HL-60 (cell line): ENCODE measurements at regions not wholly inside any gene's neighbourhood (a gene's known extent, or its start where the extent isn't known, plus 50 kb on each side); places are given as distances from the start of the nearest gene placed in this dataset.

Source experiments
- DNase-seq, 2 experiments: peaks; one replicate each; pipeline ENCODE4 v3.0.0-alpha.2; 2010 to 2020; ENCODE audit warnings: low read depth in 1 of 2, low spot score in 1 of 2
- H3K27ac ChIP-seq: fragments of 250-450 bp; sonication (Bioruptor Pico); replicated peaks from 2 replicates; pipeline ENCODE4 v1.5.1; 2020; ENCODE audit warnings: mild to moderate bottlenecking, moderate library complexity
- H3K27me3 ChIP-seq: fragments of 250-450 bp; sonication (Bioruptor Pico); 2 replicates; pipeline ENCODE4 v1.5.1; 2021; ENCODE audit warnings: mild to moderate bottlenecking, moderate library complexity; ENCODE audit not compliant: insufficient read depth, poor library complexity, severe bottlenecking
- H3K4me3 ChIP-seq: replicated peaks from 2 replicates; pipeline ENCODE4 v1.5.1; 2011; ENCODE audit warnings: mild to moderate bottlenecking, control low read depth, low read length; ENCODE audit not compliant: insufficient read depth
- CTCF ChIP-seq: IDR thresholded peaks from one replicate; pipeline ENCODE4 v1.5.1; 2011; ENCODE audit warnings: low read length, control low read depth, inconsistent platforms; ENCODE audit not compliant: insufficient read depth
- GABPA ChIP-seq: IDR thresholded peaks from 2 replicates; pipeline ENCODE4 v1.6.1; 2012; ENCODE audit warnings: low read depth
- POLR2AphosphoS5 ChIP-seq: IDR thresholded peaks from 2 replicates; pipeline ENCODE4 v1.6.1; 2012; ENCODE audit warnings: low read depth
- SPI1 ChIP-seq: IDR thresholded peaks from 2 replicates; pipeline ENCODE4 v1.6.1; 2012; ENCODE audit warnings: low read depth, mild to moderate bottlenecking, borderline replicate concordance
- TF ChIP-seq, protein P1 (sequence below): IDR thresholded peaks from 2 replicates; pipeline ENCODE4 v1.6.1; 2012; ENCODE audit warnings: low read depth; ENCODE audit not compliant: insufficient replicate concordance

DNA sequence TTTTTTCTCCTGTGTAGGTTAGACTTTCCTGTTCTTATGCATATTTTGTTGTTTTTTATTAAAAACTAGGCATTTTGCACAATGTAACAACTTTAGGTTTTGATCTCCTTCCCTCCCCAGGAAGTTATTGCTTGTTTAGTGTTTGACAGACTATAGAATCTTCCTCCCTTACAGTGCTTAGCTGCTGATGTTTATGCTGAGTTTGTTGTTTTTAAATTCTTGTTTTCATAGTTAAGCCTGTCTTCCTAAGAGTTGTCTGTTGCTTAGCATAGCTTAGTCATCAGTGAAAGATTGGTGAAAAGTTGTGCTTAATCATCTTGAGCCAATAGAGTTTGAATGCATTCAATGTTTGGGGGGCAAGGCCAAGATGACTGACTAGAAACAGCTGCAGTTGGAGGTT is 157.5 kb downstream of the NKX6-1 start:
- Histone ChIP-seq H3K27me3 (no peaks in the 10 kb centered on the region), H3K27ac (no peak overlapping the region), H3K4me3 (no peak overlapping the region)
- TF ChIP-seq CTCF (no peak), POLR2AphosphoS5 (no peak), GABPA (no peak), SPI1 (no peak)
- TF ChIP-seq, protein P1, sequence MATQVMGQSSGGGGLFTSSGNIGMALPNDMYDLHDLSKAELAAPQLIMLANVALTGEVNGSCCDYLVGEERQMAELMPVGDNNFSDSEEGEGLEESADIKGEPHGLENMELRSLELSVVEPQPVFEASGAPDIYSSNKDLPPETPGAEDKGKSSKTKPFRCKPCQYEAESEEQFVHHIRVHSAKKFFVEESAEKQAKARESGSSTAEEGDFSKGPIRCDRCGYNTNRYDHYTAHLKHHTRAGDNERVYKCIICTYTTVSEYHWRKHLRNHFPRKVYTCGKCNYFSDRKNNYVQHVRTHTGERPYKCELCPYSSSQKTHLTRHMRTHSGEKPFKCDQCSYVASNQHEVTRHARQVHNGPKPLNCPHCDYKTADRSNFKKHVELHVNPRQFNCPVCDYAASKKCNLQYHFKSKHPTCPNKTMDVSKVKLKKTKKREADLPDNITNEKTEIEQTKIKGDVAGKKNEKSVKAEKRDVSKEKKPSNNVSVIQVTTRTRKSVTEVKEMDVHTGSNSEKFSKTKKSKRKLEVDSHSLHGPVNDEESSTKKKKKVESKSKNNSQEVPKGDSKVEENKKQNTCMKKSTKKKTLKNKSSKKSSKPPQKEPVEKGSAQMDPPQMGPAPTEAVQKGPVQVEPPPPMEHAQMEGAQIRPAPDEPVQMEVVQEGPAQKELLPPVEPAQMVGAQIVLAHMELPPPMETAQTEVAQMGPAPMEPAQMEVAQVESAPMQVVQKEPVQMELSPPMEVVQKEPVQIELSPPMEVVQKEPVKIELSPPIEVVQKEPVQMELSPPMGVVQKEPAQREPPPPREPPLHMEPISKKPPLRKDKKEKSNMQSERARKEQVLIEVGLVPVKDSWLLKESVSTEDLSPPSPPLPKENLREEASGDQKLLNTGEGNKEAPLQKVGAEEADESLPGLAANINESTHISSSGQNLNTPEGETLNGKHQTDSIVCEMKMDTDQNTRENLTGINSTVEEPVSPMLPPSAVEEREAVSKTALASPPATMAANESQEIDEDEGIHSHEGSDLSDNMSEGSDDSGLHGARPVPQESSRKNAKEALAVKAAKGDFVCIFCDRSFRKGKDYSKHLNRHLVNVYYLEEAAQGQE: no peak
- no peak for DNase-seq

DNA sequence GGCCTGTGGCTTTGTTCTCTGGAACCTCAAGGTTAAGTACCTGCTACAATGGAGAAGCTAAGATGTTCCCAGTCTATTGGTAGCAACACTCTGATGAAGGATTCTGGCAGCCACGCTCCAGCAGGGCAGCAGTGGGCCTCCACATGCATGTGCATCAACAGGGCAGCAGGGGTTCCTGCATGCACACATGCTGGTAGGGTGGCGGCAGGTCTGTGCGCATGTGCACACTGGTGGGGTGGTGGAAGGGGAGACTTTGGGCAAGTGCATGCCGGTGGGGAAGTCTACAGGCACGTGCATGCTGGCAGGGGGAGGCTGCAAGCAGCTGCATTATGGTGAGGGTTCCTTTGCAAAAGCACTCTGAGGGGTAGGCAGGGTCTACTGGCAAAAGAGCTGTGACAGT is 160.7 kb downstream of the NKX6-1 start:
- TF ChIP-seq, protein P1: no peak
- Histone ChIP-seq H3K27me3 (no peaks in the 10 kb centered on the region), H3K27ac (no peak overlapping the region), H3K4me3 (no peak overlapping the region)
- no peak for DNase-seq

- TF ChIP-seq CTCF (no peak), GABPA (no peak), POLR2AphosphoS5 (no peak), SPI1 (no peak)
- TF ChIP-seq, protein P1: no peak
- no peak for DNase-seq
Observed at GRCh38 chr4:84336964-84337705, 162.0 kb downstream of the NKX6-1 start.

More at GRCh38 chr4:84336964-84337705, 162.0 kb downstream of the NKX6-1 start:
- Histone ChIP-seq H3K27me3 (no peaks in the 10 kb centered on the region), H3K27ac (no peak overlapping the region), H3K4me3 (no peak overlapping the region)
